AG04450 (cell line): ENCODE measurements at regions not wholly inside any gene's neighbourhood (a gene's known extent, or its start where the extent isn't known, plus 50 kb on each side); places are given as distances from the start of the nearest gene placed in this dataset.

ENCODE experiments used
- CTCF ChIA-PET: fragments of 300-600, 350-600 bp; formaldehyde crosslinking; extraction: SDS; loops from one replicate; lab custom pipeline; 2022; ENCODE audit warnings: antibody characterized with exemption, inconsistent platforms; lab: Charles Lee
- POLR2A ChIA-PET: fragments of 350-600 bp; formaldehyde crosslinking; extraction: SDS; loops from one replicate; lab custom pipeline; 2021; ENCODE audit warnings: antibody characterized with exemption, inconsistent platforms; lab: Yijun Ruan, JAX
- DNase-seq: peaks from one replicate; pipeline ENCODE4 v3.0.0-alpha.2; 2011; ENCODE audit warnings: low read depth, low spot score
- H3K27ac ChIP-seq: one replicate; pipeline ENCODE4 v1.5.1; 2012; ENCODE audit warnings: low read depth, low read length, control low read depth
- H3K27me3 ChIP-seq: one replicate; pipeline ENCODE4 v1.6.0; 2012; ENCODE audit warnings: low read length; ENCODE audit not compliant: control insufficient read depth, insufficient read depth
- H3K4me3 ChIP-seq: 2 replicates; pipeline ENCODE4 v1.5.1; 2011; ENCODE audit warnings: mild to moderate bottlenecking, low read depth, low read length, control low read depth
- H3K9me3 ChIP-seq: 2 replicates; pipeline ENCODE4 v1.5.1; 2012; ENCODE audit warnings: low read length; ENCODE audit not compliant: control insufficient read depth, insufficient read depth
- TF ChIP-seq, protein P1 (sequence below): IDR thresholded peaks from 2 replicates; pipeline ENCODE4 v1.5.1; 2011; ENCODE audit warnings: low read depth, low read length, control low read depth, inconsistent platforms

DNA sequence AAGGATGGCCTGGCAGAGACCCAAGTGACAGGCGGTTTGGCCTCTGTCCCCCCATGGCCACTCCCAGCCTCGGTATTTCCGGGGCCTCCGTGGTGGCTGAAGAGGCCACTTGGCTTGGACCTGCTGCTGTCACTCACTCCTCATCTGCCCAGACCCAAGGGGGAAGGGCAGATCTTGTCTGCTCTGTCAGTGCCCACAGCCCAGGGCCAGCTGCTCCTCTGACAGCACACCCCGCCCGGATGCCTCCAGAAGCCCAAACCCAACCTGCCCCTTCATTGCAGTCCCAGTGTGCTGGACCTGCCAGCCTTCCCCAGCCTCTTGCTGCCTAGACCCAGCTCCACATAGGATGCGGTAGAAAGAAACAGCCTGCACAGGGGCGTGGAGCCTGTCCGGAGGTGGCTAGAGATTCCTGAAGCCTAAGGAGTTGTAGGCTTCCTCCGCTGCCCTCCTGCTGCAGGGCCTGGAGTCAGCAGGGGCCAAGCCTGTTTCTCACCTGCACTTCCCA, 52.0 kb downstream of the MAGEF1 start:
- POLR2A ChIA-PET, result no interaction called here
- Histone ChIP-seq H3K27me3 (peaks cover 16% of the 10 kb centered on the region), H3K9me3 (no peaks in the 10 kb centered on the region), H3K27ac (no peak overlapping the region), H3K4me3 (no peak overlapping the region)
- CTCF ChIA-PET, result interaction anchor here (0.6 kb wide), 1 partner anchor 15 kb away, joined by 4 read pairs; no protein-coding TSS in a partner anchor
- no peak for DNase-seq
- TF ChIP-seq, protein P1, sequence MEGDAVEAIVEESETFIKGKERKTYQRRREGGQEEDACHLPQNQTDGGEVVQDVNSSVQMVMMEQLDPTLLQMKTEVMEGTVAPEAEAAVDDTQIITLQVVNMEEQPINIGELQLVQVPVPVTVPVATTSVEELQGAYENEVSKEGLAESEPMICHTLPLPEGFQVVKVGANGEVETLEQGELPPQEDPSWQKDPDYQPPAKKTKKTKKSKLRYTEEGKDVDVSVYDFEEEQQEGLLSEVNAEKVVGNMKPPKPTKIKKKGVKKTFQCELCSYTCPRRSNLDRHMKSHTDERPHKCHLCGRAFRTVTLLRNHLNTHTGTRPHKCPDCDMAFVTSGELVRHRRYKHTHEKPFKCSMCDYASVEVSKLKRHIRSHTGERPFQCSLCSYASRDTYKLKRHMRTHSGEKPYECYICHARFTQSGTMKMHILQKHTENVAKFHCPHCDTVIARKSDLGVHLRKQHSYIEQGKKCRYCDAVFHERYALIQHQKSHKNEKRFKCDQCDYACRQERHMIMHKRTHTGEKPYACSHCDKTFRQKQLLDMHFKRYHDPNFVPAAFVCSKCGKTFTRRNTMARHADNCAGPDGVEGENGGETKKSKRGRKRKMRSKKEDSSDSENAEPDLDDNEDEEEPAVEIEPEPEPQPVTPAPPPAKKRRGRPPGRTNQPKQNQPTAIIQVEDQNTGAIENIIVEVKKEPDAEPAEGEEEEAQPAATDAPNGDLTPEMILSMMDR, result no peak

DNA sequence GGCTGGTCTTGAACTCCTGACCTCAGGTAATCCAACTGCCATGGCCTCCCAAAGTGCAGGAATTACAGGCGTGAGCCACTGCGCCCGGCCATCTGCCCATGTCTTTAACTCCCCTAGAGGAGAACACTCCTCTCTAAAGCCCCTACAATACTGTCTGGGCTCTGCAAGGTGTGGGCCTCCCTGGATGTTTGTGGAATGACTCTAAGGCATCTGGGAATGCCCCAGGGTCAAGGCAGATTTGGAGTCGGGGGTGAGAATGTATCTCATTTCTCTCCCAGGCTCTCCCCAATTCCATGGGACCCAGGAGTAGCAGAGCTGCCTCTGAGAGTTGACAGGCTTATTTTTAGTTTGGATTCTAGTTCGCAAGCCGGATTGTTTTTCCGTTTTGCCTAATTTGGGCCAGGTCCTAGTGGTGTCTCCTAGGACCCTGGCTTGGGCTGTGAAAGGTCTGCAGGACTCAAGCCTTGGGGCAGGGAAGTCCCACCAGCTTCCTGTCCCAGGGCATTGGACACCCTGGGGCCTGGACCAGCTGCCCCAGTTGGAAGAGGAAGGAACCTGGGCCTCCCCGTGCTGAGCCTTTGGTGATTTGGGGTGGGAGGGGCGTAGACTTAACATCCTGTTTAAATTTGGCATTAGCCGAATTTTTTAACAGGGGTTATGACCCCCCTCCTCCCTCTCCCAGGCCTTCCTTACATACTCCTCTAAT, 53.5 kb downstream of the MAGEF1 start:
- no peak for DNase-seq
- ChIA-PET POLR2A (interaction anchor here (0.5 kb wide), 1 partner anchor 53 kb away, joined by 3 read pairs; no protein-coding TSS in a partner anchor), CTCF (no interaction called here)
- peaks cover 17% of the 10 kb centered on the region for H3K27me3 ChIP-seq
- no peak overlapping the region for H3K4me3 ChIP-seq
- no peak overlapping the region for H3K27ac ChIP-seq
- TF ChIP-seq, protein P1, result no peak
- no peaks in the 10 kb centered on the region for H3K9me3 ChIP-seq

DNA sequence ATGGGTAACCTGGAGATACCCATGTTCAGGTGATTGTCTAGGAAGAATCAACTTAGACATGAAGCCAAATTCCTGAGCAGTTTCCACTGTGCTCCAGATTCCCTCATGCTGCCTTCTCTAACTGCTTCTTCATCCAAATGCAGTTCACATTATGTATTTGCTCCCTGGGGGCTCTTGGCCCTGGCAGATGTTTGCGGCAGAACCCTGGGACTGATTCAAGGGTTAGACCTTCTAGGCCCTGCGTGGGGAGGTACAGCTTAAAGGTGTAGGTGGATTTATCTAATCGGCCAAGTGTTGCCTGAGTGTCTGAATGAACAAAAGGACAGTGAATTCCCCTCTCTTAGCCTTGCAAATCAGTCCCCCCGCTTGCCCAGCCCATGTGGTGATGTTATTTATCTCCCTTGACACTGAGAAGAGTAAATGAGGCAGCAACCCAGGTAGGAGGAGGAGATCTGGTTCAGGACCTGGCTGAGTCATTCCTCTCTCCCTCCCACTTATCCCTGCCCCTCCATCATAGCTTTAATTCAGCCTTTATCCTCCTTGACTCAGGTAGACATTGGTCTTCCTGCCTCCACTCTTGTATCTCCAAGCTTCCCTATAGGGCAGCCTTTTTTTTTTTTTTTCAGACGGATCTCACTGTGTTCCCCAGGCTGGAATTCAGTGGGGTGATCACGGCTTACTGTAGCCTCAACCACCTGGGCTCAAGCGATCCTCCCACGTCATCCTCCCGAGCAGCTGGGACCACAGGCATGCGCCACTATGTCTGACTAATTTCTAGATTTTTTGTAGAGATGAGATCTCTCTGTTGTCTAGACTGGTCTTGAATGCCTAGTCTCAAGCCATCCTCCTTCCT, 54.8 kb downstream of the MAGEF1 start:
- Histone ChIP-seq H3K4me3 (no peak overlapping the region), H3K9me3 (no peaks in the 10 kb centered on the region), H3K27ac (no peak overlapping the region), H3K27me3 (peaks cover 13% of the 10 kb centered on the region)
- peak; percentile 13 for DNase-seq
- ChIA-PET POLR2A (interaction anchor here (0.6 kb wide), 2 partner anchors 13 to 24 kb away, joined by 3 read pairs; no protein-coding TSS in a partner anchor), CTCF (no interaction called here)
- TF ChIP-seq, protein P1, result no peak

DNA sequence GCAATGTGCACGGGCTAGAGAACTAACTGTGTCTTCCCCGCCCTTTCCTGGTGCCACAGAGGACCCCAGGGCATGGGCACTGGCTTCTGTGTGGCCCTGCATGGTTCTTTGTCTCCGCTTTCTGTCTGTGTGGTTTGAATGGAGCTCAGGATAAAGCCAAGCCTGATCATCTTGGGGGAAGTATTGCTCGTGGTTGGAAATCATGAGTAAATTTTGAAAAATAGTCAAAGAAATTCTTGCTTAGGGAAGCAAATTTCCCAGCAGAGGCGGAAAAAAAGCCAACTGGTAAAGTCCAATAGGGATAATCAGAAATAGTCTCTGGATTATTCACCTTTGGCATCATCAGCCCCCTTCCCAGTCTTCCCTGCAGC, 55.4 kb downstream of the MAGEF1 start:
- Histone ChIP-seq H3K9me3 (no peaks in the 10 kb centered on the region), H3K27me3 (peaks cover 13% of the 10 kb centered on the region), H3K4me3 (no peak overlapping the region), H3K27ac (no peak overlapping the region)
- POLR2A ChIA-PET, result no interaction called here
- TF ChIP-seq, protein P1, result no peak
- no peak for DNase-seq
- CTCF ChIA-PET, result no interaction called here
